Endothelial cell of umbilical vein (primary cell): ENCODE measurements at regions not wholly inside any gene's neighbourhood (a gene's known extent, or its start where the extent isn't known, plus 50 kb on each side); places are given as distances from the start of the nearest gene placed in this dataset.

Experiments
- EZH2 ChIP-seq: IDR thresholded peaks from 2 replicates; pipeline ENCODE4 v1.6.1; 2012; ENCODE audit warnings: borderline replicate concordance, low read depth, mild to moderate bottlenecking, moderate library complexity, low read length, inconsistent platforms; ENCODE audit not compliant: severe bottlenecking
- FOS ChIP-seq: IDR thresholded peaks from 2 replicates; pipeline ENCODE4 v1.6.1; 2011; ENCODE audit warnings: mild to moderate bottlenecking, low read length, moderate library complexity, borderline replicate concordance; ENCODE audit not compliant: insufficient read depth
- GATA2 ChIP-seq: IDR thresholded peaks from 2 replicates; pipeline ENCODE4 v1.7.0; 2011; ENCODE audit warnings: low read depth, mild to moderate bottlenecking, moderate library complexity, mixed read lengths, low read length; ENCODE audit not compliant: insufficient read length, insufficient read depth
- JUN ChIP-seq: IDR thresholded peaks from 2 replicates; pipeline ENCODE4 v1.6.1; 2011; ENCODE audit warnings: borderline replicate concordance, low read depth; ENCODE audit not compliant: insufficient read length, insufficient read depth
- MYC ChIP-seq: IDR thresholded peaks from one replicate; pipeline ENCODE4 v1.6.1; 2011; ENCODE audit warnings: mild to moderate bottlenecking, low read depth, low read length
- POLR2A ChIP-seq: IDR thresholded peaks from 2 replicates; pipeline ENCODE4 v1.6.1; 2012; ENCODE audit warnings: low read depth, mild to moderate bottlenecking, control low read depth, low read length
- POLR2AphosphoS5 ChIP-seq: IDR thresholded peaks from 2 replicates; pipeline ENCODE4 v1.6.1; 2012; ENCODE audit warnings: low read depth, mild to moderate bottlenecking, control low read depth, low read length, moderate library complexity; ENCODE audit not compliant: insufficient read depth
- TF ChIP-seq, protein P1 (sequence below), 2 donors: IDR thresholded peaks; 1 replicate in 1 of 2; 2 replicates in 1 of 2; pipeline ENCODE4 v1.5.1; 2011; ENCODE audit warnings: low read length in 2 of 2, mild to moderate bottlenecking in 2 of 2, moderate library complexity in 2 of 2, control low read depth in 1 of 2, inconsistent platforms in 1 of 2, low read depth in 1 of 2; ENCODE audit not compliant: insufficient read depth in 1 of 2; ENCODE audit errors: extremely low read depth in 1 of 2
- TF ChIP-seq, protein P2 (sequence below): IDR thresholded peaks from 2 replicates; pipeline ENCODE4 v1.6.1; 2011; ENCODE audit not compliant: insufficient read depth, insufficient read length

DNA sequence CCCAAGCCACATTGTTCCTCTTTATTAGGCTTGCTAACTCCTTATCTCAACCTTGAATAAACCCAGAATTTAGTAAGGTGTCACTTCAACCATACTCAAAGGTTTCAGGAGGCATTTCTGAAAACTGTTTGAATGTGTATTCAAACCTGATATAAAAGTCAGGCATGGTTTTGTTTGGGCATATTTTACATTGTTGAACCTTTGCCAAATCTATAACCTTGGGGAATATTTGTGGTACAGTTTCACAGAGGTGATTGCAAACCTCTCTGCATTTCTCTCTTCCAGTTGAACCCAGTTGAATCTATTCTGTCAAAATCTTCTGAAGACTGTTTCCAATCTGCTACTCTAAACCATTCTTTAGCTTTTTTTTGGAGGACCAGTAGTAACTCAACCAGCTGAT is 409.0 kb downstream of the TECRL start:
- TF ChIP-seq EZH2, result no peak
- TF ChIP-seq, protein P1, sequence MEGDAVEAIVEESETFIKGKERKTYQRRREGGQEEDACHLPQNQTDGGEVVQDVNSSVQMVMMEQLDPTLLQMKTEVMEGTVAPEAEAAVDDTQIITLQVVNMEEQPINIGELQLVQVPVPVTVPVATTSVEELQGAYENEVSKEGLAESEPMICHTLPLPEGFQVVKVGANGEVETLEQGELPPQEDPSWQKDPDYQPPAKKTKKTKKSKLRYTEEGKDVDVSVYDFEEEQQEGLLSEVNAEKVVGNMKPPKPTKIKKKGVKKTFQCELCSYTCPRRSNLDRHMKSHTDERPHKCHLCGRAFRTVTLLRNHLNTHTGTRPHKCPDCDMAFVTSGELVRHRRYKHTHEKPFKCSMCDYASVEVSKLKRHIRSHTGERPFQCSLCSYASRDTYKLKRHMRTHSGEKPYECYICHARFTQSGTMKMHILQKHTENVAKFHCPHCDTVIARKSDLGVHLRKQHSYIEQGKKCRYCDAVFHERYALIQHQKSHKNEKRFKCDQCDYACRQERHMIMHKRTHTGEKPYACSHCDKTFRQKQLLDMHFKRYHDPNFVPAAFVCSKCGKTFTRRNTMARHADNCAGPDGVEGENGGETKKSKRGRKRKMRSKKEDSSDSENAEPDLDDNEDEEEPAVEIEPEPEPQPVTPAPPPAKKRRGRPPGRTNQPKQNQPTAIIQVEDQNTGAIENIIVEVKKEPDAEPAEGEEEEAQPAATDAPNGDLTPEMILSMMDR (IDR thresholded peaks at IDR 0.05; ENCODE audit: extremely low read depth in 1 of 2, insufficient read depth in 1 of 2, low read depth in 1 of 2, low read length in 2 of 2), result no peak
- TF ChIP-seq GATA2, result no peak
- no peak for TF ChIP-seq POLR2A
- no peak for TF ChIP-seq POLR2AphosphoS5
- TF ChIP-seq, protein P2, sequence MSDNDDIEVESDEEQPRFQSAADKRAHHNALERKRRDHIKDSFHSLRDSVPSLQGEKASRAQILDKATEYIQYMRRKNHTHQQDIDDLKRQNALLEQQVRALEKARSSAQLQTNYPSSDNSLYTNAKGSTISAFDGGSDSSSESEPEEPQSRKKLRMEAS, result no peak
- no peak for TF ChIP-seq MYC
- no peak for TF ChIP-seq JUN
- no peak for TF ChIP-seq FOS
